ENCODE measurements at regions not wholly inside any gene's neighbourhood (a gene's known extent, or its start where the extent isn't known, plus 50 kb on each side); places are given as distances from the start of the nearest gene placed in this dataset.

DNA sequence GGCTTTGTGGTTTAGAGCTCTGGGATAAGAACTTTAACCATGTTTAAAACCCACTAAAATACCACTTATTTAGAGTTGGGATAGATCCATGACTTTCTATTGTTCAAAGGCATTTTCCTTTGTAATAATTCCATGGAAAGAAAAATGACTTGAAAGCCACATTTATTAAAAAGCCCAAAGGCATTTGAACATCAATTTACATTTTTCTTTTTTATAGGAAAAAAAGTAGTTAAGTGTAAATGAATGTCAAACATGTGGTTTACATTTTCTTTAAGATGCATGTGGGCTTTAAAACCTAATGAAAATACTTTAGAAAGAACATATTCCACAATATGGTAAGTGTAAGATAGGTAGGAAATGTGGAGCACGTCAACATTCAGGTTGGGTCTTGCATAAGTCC is 443.2 kb downstream of the TOX3 start:
- DNase-seq (ENCODE audit: low read depth): no peak

- DNase-seq (ENCODE audit: low read depth): no peak
Measured at GRCh38 chr16:52101246-52101645, 445.7 kb downstream of the TOX3 start.

DNA sequence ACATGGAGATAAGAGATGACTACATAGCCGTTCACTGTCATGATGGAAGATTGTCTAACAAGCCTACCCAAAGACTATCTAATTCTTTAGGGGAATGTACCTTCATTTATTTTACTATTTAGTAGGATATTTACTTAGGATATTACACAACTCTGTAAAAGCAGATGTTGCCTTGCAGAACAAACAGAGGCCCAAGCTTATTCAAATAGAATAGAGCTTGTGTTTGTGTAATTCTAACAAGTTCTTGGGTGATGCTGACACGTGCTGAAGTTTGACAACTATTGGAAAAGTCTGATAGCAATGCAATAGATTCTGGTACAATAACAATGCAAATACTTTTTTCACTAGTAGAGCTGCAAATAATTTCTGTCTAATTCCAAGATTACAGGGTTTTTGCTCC is 447.6 kb downstream of the TOX3 start:
- no peak for DNase-seq (ENCODE audit: low read depth)

GRCh38 chr16:52095471-52095870 is 451.5 kb downstream of the TOX3 start:
- DNase-seq (ENCODE audit: low read depth): no peak

- DNase-seq (ENCODE audit: low read depth): no peak
Measured at GRCh38 chr16:52092126-52092525, 454.8 kb downstream of the TOX3 start.

DNA sequence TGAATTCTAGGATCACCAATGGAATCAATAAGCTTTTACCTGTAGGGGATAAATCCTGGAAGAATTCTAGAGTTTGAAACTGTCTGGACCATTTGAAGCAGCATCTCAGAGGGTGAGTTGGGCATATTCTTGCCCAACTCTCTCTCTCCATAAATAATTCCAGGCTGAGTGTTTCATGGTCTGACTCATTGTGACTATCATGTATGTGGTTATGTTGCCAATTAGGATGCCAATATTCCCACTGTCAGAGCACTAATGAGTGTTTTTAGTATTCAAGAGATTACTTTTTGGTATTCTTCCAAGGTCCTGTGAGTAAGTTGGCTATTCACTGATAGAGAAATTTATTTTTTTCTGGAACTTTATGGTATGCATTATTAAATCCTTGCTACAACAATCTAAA is 456.9 kb downstream of the TOX3 start:
- DNase-seq (ENCODE audit: low read depth): no peak

DNA sequence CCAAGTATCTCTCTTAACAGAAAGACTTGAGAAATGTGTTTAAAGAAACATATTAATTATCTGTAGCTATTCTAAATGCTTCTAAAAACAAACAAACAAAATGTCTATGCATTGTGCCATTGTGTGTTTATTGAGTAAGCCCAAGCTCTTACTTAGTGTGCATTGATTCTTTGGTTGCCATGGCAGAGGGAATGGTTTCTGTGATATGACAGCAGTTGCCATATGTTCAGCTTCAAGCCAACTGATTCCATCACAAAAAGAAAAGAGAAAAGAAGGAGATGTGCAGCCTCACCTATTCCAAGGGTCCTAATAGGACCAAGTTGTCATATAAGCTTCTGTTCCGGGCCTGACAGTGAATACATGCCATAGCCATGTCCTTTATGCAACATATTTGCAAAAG is 457.5 kb downstream of the TOX3 start:
- no peak for DNase-seq (ENCODE audit: low read depth)

GRCh38 chr16:52086901-52087300 is 460.0 kb downstream of the TOX3 start:
- DNase-seq (ENCODE audit: low read depth): no peak

DNA sequence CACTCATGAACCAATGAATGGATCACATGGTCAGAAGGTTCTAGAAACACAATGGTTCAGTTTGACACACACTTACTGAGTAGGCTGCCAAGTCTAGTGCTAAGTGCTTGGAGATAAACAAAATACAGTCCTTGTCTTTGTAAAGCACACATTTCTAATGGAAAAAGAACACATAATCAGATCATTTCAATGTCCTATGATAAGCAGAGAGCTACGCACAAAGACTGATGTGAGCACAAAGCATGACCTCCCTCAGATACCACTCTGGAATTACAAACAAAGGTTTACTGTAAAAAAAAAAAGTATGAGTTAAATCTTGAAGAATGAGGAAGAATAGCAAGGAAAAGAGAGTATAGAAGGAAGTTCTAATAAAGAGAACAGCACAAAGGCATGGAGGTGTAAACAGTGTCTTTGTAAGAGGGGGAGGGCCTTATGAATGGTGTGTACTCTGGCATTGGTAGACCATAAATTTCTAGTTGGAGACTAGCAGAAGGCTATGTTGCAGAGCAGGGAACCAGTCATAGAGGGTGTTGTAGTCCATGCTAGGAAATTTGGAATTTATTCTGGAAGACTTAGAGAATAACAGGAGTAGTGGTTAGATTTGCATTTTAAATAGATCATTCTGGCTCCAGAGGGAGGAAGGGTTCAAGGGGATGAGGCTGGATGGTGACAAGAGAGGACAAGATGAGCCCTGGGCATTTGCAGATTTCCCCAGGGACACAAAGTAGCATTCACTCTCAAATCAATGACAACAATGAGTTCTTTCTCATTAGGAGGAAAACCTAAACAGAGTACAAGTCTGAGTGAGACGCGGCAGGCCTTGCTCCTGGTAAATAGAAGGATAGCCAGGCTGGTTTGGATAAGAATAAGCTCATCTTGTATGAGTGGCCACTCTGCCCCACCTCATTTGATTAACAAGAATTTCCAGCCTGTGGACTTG is 468.0 kb downstream of the TOX3 start:
- DNase-seq (ENCODE audit: low read depth): no peak

- no peak for DNase-seq (ENCODE audit: low read depth)
Measured at GRCh38 chr16:52077607-52078006, 469.3 kb downstream of the TOX3 start.

DNA sequence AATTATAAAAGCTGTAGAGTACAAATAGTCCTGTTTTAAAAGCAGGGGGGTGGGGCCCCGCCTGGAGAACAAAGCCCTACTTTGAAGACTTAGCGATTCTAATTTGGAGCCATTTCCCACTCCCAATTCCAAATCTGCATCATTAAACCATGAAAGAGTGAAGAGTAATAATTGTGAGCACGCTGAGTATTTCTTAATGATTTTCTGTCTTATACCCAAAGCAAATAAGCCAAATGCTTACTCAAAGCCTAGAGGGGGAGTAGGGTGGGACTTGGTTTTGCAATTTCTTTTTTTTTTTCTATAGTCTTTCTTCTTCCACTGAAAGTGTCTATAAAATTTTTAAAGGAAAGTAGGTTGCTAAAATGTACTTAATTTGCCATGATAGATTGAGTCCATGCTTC is 470.1 kb downstream of the TOX3 start:
- no peak for DNase-seq (ENCODE audit: low read depth)

DNA sequence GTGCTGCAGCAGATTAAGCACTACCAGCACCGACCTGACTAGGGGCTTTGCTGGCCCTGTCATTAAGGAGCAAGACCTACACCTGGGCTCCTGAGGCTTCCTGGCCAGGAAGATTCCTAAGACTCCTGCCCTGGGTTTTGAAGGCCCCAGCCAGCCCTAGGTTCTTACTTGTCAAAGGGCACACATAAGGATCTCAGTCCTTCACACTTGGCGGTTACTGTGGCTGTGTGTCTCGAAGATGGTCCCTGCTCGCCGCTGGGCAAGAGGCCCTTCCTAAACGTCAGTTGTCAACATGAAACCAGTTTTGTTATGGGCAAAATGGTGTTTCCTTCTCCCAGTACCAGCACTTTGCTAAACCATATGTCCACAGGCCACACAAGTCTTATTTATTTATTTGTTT is 470.6 kb downstream of the TOX3 start:
- DNase-seq (ENCODE audit: low read depth): no peak

DNA sequence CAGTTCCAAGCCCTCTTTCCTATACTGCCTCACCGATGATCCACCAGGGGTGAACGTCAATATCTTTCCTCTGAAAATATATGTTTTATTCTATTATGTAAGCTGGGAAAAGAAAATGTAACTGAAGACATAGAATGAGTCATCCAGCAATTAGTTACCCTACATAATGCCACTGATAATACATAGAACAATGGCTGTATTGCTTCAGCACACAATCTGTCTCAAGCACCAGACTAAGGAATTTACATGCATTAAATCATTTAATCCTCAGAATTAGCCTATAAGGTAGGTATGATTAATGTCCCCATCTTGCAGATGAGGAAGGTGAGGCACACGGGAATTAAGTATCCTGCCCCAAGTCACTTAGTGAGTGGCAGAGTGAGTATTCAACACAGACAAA is 472.8 kb downstream of the TOX3 start:
- no peak for DNase-seq (ENCODE audit: low read depth)

DNA sequence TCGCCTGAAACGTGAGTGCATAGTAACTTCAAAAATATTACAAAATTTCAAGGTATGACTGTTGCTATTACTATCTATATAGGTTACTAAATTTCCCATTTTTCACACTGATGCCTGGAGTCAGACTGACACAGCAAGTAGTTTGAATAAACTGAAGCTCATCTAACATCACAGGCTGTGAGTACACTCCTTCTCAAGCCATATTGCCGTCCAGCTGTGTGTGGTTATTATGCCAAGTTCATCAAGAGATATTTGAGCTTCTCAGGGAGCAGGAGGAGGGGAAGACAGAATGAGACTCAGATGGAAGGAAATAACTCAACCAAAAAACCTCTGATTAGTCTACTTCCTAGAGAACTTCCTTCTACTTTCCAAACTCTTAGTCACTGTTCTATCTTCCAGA is 473.9 kb downstream of the TOX3 start:
- DNase-seq (ENCODE audit: low read depth): no peak

GRCh38 chr16:52071101-52071500 is 475.8 kb downstream of the TOX3 start:
- DNase-seq (ENCODE audit: low read depth): no peak

DNA sequence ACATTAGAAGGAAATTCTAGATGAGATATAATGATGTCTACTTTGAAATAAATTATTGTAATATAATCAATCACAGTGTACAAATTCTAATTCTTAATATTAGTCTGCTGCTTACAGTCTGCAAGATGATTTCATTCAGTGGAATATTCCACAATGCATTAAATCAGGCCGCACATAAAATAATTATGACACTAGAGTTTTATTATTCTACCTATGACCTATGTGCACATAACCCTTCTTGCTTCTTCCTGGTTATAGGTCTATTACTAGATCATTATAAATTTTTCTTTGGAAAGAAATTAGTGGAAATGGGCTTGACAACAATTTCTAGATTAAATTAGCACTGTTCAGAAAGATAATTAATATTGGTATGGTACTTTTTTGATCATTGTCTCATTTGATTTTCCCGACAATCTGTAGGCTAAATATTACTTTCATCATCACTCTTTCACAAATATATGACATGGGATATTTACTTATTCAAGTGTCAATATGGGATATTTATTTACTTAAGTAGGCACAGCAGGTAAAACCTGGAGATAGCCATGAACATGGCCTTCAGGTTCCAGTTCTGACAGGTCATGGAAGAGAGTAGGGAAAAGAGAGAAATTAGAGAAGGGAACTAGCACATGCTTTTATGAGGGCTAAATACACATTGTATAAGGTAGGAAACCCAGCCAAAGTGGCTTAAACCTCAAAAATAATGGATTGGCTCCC is 476.4 kb downstream of the TOX3 start:
- DNase-seq (ENCODE audit: low read depth): no peak

DNA sequence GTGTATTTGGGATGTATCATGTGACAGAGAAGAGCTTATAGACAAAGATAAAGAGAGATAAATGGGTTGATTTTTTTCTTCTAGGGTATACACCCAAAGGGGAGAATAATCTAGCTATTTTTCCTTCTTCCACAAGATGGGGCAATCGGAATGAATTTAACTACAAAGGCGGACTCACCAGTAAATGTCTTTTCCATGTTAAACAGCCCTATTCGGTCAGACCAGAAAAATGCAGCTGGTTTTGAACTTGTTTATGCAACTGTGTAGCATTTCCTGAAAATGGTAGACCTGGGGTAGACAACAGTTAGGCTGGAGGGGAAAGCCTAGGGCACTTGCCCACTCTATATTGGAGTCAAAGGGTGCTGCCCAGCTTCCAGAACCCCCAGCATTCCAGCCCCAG is 477.1 kb downstream of the TOX3 start:
- no peak for DNase-seq (ENCODE audit: low read depth)

- DNase-seq (ENCODE audit: low read depth): no peak
Measured at GRCh38 chr16:52068447-52069074, 478.4 kb downstream of the TOX3 start.

- no peak for DNase-seq (ENCODE audit: low read depth)
Measured at GRCh38 chr16:52066962-52067361, 480.0 kb downstream of the TOX3 start.

- DNase-seq (ENCODE audit: low read depth): no peak
Measured at GRCh38 chr16:52056259-52056658, 490.7 kb downstream of the TOX3 start.

DNA sequence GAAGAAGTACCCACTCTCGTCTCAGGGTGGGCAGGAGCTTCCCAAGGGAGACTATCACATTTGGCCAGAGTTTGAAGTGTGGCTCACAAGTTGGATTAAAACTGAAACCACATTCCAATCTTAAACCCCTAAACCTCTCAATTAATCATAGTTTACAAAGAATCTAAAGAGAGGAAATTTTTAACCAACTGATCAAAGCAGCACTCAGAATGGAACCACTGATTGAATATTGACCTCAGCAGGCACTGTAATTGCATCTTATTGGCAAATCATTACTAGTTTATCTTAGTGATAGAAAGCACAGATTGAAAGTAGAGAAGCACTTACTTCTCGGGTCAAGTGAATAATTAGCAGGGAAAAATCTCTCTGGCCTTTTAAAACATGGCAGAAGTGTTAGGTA is 491.6 kb downstream of the TOX3 start:
- DNase-seq (ENCODE audit: low read depth): no peak

GRCh38 chr16:52054326-52054725 is 492.6 kb downstream of the TOX3 start:
- DNase-seq (ENCODE audit: low read depth): no peak

GRCh38 chr16:52052818-52053217 is 494.1 kb downstream of the TOX3 start:
- DNase-seq (ENCODE audit: low read depth): no peak

Measured in HS-27A (cell line).